ENCODE measurements at regions not wholly inside any gene's neighbourhood (a gene's known extent, or its start where the extent isn't known, plus 50 kb on each side); places are given as distances from the start of the nearest gene placed in this dataset.

DNA sequence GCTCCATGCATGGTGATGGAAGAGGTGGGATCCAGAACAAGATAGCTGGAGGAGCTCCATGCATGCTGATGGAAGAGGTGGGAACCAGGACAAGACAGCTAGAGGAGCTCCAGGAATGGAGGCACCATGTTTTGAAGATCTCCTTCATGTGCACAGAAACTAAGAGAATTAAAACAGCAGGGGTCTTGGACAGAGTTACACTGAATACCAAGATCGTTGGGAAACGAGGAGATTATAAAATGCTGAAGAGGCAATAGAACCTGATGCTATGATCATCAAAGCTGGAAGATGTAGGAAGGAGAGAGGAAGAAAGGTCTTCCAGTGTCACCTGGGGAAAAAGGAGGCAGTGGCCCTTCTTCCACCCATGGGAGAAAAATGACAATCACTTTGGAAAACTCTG lies 193.6 kb upstream of the PFKP start (continued):
- TF ChIP-seq NANOG (IDR thresholded peaks at IDR 0.05; ENCODE audit: borderline replicate concordance) (no peak), POLR2AphosphoS5 (IDR thresholded peaks at IDR 0.05; ENCODE audit: low read depth) (no peak), REST (IDR thresholded peaks at IDR 0.05; ENCODE audit: unreplicated experiment) (no peak), STAT1 (IDR thresholded peaks at IDR 0.05; ENCODE audit: unreplicated experiment) (no peak)

GRCh38 chr10:2871673-2872219 lies 195.6 kb upstream of the PFKP start:
- TF ChIP-seq REST (IDR thresholded peaks at IDR 0.05; ENCODE audit: unreplicated experiment) (no peak), ETS1 (IDR thresholded peaks at IDR 0.05) (no peak), EZH2 (IDR thresholded peaks at IDR 0.05; ENCODE audit: low read depth, unreplicated experiment) (no peak), EZH2phosphoT487 (IDR thresholded peaks at IDR 0.05; ENCODE audit: unreplicated experiment) (no peak), NANOG (IDR thresholded peaks at IDR 0.05; ENCODE audit: borderline replicate concordance) (no peak)
- DNase-seq (ENCODE audit: low spot score) (no peak), ATAC-seq (no peak)
- Mint-ChIP-seq H3K27ac (no peak overlapping the region), H3K9me3 (peaks cover 18% of the 10 kb centered on the region), H3K4me1 (peaks cover 5% of the 10 kb centered on the region), H3K27me3 (ENCODE audit: insufficient read depth, low read depth, poor library complexity) (peaks cover 10% of the 10 kb centered on the region), H3K36me3 (ENCODE audit: low read depth) (peaks cover 8% of the 10 kb centered on the region; the same call in 2 of the 3 replicates), H3K4me3 (no peak overlapping the region)
- Histone ChIP-seq H3K27ac (ENCODE audit: low read depth) (no peak overlapping the region), H3F3A (replicated peaks; ENCODE audit: low read depth) (no peaks in the 10 kb centered on the region), H3K36me3 (ENCODE audit: insufficient read depth) (no peaks in the 10 kb centered on the region), H3K4me2 (no peak overlapping the region), H3K9me2 (ENCODE audit: insufficient read depth) (peaks cover 11% of the 10 kb centered on the region; the same call in 1 of the 2 replicates), H3K27me3 (ENCODE audit: insufficient read depth) (no peaks in the 10 kb centered on the region), H3K4me1 (ENCODE audit: insufficient read depth) (no peaks in the 10 kb centered on the region), H3K4me3 (no peak overlapping the region), H4K20me1 (replicated peaks; ENCODE audit: insufficient read depth) (no peaks in the 10 kb centered on the region), H2AFZ (no peak overlapping the region), H3K79me2 (replicated peaks; ENCODE audit: insufficient read depth) (no peaks in the 10 kb centered on the region)
